H1 (cell line): ENCODE measurements at regions not wholly inside any gene's neighbourhood (a gene's known extent, or its start where the extent isn't known, plus 50 kb on each side); places are given as distances from the start of the nearest gene placed in this dataset.

Source experiments
- CTCF ChIA-PET: fragments of 300-600 bp; sonication (Branson Sonifier 250); formaldehyde crosslinking; loops from one replicate; lab custom pipeline; 2021; ENCODE audit not compliant: partially characterized antibody; lab: Charles Lee
- POLR2A ChIA-PET: fragments of 300-600 bp; sonication (Branson Sonifier 250); formaldehyde crosslinking; loops from one replicate; lab custom pipeline; 2021; ENCODE audit warnings: inconsistent platforms; ENCODE audit not compliant: partially characterized antibody; lab: Charles Lee
- DNase-seq, 2 experiments: peaks; one replicate each; pipeline versions ENCODE4 v3.0.0 to v3.0.0-alpha.2; 2010 to 2022; ENCODE audit warnings: low spot score in 2 of 2, low read depth in 1 of 2, mixed read lengths in 1 of 2
- FAIRE-seq: peaks from 2 replicates; lab custom pipeline; 2011; peaks lifted over from hg19 to GRCh38; lab: Jason Lieb, UNC
- H2AFZ ChIP-seq: 2 replicates; pipeline ENCODE4 v1.8.1; 2012; ENCODE audit warnings: low read length, inconsistent platforms
- H2AK5ac ChIP-seq: 2 replicates; pipeline ENCODE4 v1.6.1; 2013; ENCODE audit warnings: low read depth, low read length
- H2BK120ac ChIP-seq: replicated peaks from 2 replicates; pipeline ENCODE3; 2013; ENCODE audit warnings: low read depth, low read length, inconsistent platforms
- H2BK12ac ChIP-seq: 2 replicates; pipeline ENCODE4 v1.6.1; 2013; ENCODE audit warnings: low read depth, low read length
- H2BK15ac ChIP-seq: 2 replicates; pipeline ENCODE4 v1.6.1; 2013; ENCODE audit warnings: low read length
- H2BK20ac ChIP-seq: 2 replicates; pipeline ENCODE4 v1.6.1; 2013; ENCODE audit warnings: low read length
- H2BK5ac ChIP-seq: 2 replicates; pipeline ENCODE4 v1.6.1; 2013; ENCODE audit warnings: low read depth, low read length
- H3K14ac ChIP-seq: 2 replicates; pipeline ENCODE4 v1.6.1; 2013; ENCODE audit warnings: inconsistent platforms; ENCODE audit not compliant: insufficient read length
- H3K18ac ChIP-seq: 2 replicates; pipeline ENCODE4 v1.6.1; 2013; ENCODE audit warnings: low read length; ENCODE audit errors: extremely low read depth
- H3K23ac ChIP-seq: 2 replicates; pipeline ENCODE4 v1.6.1; 2013; ENCODE audit warnings: inconsistent platforms; ENCODE audit not compliant: insufficient read length
- H3K23me2 ChIP-seq: 2 replicates; pipeline ENCODE4 v1.6.1; 2013; ENCODE audit warnings: low read depth, low read length
- H3K27ac ChIP-seq: 2 replicates; pipeline ENCODE4 v1.6.1; 2011; ENCODE audit warnings: low read depth, low read length, inconsistent platforms
- H3K27me3 ChIP-seq, 4 experiments: replicated peaks in 1 of 4; 1 replicate in 1 of 4; 2 replicates in 3 of 4; pipeline versions ENCODE4 v1.6.1 to v1.8.1; 2011 to 2013; ENCODE audit warnings: low read length in 3 of 4, mild to moderate bottlenecking in 3 of 4, inconsistent platforms in 2 of 4, mixed read lengths in 2 of 4, moderate library complexity in 1 of 4; ENCODE audit not compliant: control insufficient read depth in 3 of 4, insufficient read depth in 3 of 4; ENCODE audit errors: extremely low read depth in 1 of 4
- H3K36me3 ChIP-seq, 4 experiments: 2 replicates each; pipeline versions ENCODE4 v1.6.1 to v1.8.1; 2011 to 2013; ENCODE audit warnings: mild to moderate bottlenecking in 4 of 4, low read length in 3 of 4, moderate library complexity in 2 of 4, control low read depth in 1 of 4, inconsistent platforms in 1 of 4; ENCODE audit not compliant: insufficient read depth in 4 of 4, control insufficient read depth in 2 of 4
- H3K4ac ChIP-seq: replicated peaks from 2 replicates; pipeline ENCODE3; 2013; ENCODE audit warnings: low read length, low read depth, mixed read lengths, inconsistent platforms; ENCODE audit not compliant: insufficient read length
- H3K4me1 ChIP-seq, 4 experiments: replicated peaks in 1 of 4; 1 replicate in 1 of 4; 2 replicates in 3 of 4; pipeline versions ENCODE4 v1.6.1 to v1.8.1; 2011 to 2013; ENCODE audit warnings: low read length in 3 of 4, inconsistent platforms in 2 of 4, mixed read lengths in 1 of 4; ENCODE audit not compliant: insufficient read depth in 4 of 4, control insufficient read depth in 3 of 4
- H3K4me2 ChIP-seq, 2 experiments: 2 replicates each; pipeline versions ENCODE4 v1.6.1 to v1.8.1; 2011 to 2013; ENCODE audit warnings: low read depth in 2 of 2, low read length in 2 of 2, control low read depth in 1 of 2, inconsistent platforms in 1 of 2, mild to moderate bottlenecking in 1 of 2; ENCODE audit not compliant: insufficient read depth in 1 of 2
- H3K4me3 ChIP-seq, 4 experiments: fragments of 200-600, 300-600 bp in 1 of 4; sonication (generic), shearing (Covaris generic), sonication (Bioruptor Twin) in 1 of 4; 2 replicates each; pipeline versions ENCODE4 v1.5.1 to v1.8.1; 2011 to 2016; ENCODE audit warnings: low read length in 4 of 4, low read depth in 3 of 4, control low read depth in 2 of 4, inconsistent platforms in 2 of 4, mild to moderate bottlenecking in 2 of 4, mixed read lengths in 1 of 4, moderate library complexity in 1 of 4; ENCODE audit not compliant: insufficient read depth in 2 of 4; ENCODE audit errors: extremely low read depth in 1 of 4
- H3K56ac ChIP-seq: replicated peaks from 2 replicates; pipeline ENCODE3; 2013; ENCODE audit warnings: low read depth, mild to moderate bottlenecking, mixed read lengths, low read length, inconsistent platforms; ENCODE audit not compliant: insufficient read length
- H3K79me1 ChIP-seq: 2 replicates; pipeline ENCODE4 v1.6.1; 2013; ENCODE audit warnings: low read depth, low read length, control low read depth
- H3K79me2 ChIP-seq, 2 experiments: 2 replicates each; pipeline versions ENCODE4 v1.6.1 to v1.8.1; 2012 to 2013; ENCODE audit warnings: low read length in 2 of 2, mild to moderate bottlenecking in 2 of 2, inconsistent platforms in 1 of 2; ENCODE audit not compliant: insufficient read depth in 2 of 2, control insufficient read depth in 1 of 2
- H3K9ac ChIP-seq, 4 experiments: replicated peaks in 1 of 4; 1 replicate in 1 of 4; 2 replicates in 3 of 4; pipeline versions ENCODE4 v1.6.1 to v1.8.1; 2011 to 2013; ENCODE audit warnings: low read depth in 3 of 4, low read length in 3 of 4, control low read depth in 2 of 4, mild to moderate bottlenecking in 2 of 4, moderate library complexity in 2 of 4, inconsistent platforms in 1 of 4; ENCODE audit errors: extremely low read depth in 1 of 4
- H3K9me3 ChIP-seq, 2 experiments: 2 replicates each; pipeline versions ENCODE4 v1.6.1 to v1.8.1; 2012 to 2013; ENCODE audit warnings: mild to moderate bottlenecking in 2 of 2, moderate library complexity in 2 of 2, control low read depth in 1 of 2, inconsistent platforms in 1 of 2, low read depth in 1 of 2, low read length in 1 of 2, mixed read lengths in 1 of 2; ENCODE audit not compliant: insufficient read depth in 2 of 2
- H4K20me1 ChIP-seq, 2 experiments: replicated peaks in 1 of 2; 2 replicates each; pipeline versions ENCODE3 to v1.8.1; 2011 to 2013; ENCODE audit warnings: inconsistent platforms in 2 of 2, low read length in 2 of 2, mild to moderate bottlenecking in 1 of 2; ENCODE audit not compliant: insufficient read depth in 2 of 2, control insufficient read depth in 1 of 2
- H4K5ac ChIP-seq: 2 replicates; pipeline ENCODE4 v1.6.1; 2013; ENCODE audit warnings: low read length, low read depth, mixed read lengths, inconsistent platforms; ENCODE audit not compliant: insufficient read length
- H4K8ac ChIP-seq: 2 replicates; pipeline ENCODE4 v1.8.0; 2013; ENCODE audit warnings: mild to moderate bottlenecking, moderate library complexity, low read length, inconsistent platforms; ENCODE audit not compliant: insufficient read depth; ENCODE audit errors: extremely low read depth
- H4K91ac ChIP-seq: replicated peaks from 2 replicates; pipeline ENCODE3; 2013; ENCODE audit warnings: low read length, mixed read lengths, inconsistent platforms; ENCODE audit not compliant: insufficient read length
- BACH1 ChIP-seq: IDR thresholded peaks from 2 replicates; pipeline ENCODE4 v1.6.1; 2012; ENCODE audit warnings: low read length, improper control_type of control experiment
- CBX5 ChIP-seq: fragments of 300-800, 300-1000 bp; sonication (generic); IDR thresholded peaks from 2 replicates; pipeline ENCODE4 v1.7.1; 2016; ENCODE audit warnings: antibody characterized with exemption, low read length, low read depth
- CREB1 ChIP-seq: IDR thresholded peaks from 2 replicates; pipeline ENCODE4 v1.6.1; 2012; ENCODE audit warnings: inconsistent platforms
- EGR1 ChIP-seq: IDR thresholded peaks from 2 replicates; pipeline ENCODE4 v1.6.1; 2011; ENCODE audit warnings: low read depth, low read length, borderline replicate concordance
- HDAC2 ChIP-seq, 2 experiments: fragments of 300-600 bp in 1 of 2; sonication (generic) in 1 of 2; IDR thresholded peaks; 2 replicates each; pipeline ENCODE4 v1.6.1; 2011 to 2012; ENCODE audit warnings: low read depth in 2 of 2, low read length in 2 of 2, mild to moderate bottlenecking in 2 of 2, moderate library complexity in 2 of 2, borderline replicate concordance in 1 of 2, inconsistent platforms in 1 of 2
- MAX ChIP-seq: IDR thresholded peaks from 2 replicates; pipeline ENCODE4 v1.6.1; 2012; ENCODE audit warnings: inconsistent platforms
- SRF ChIP-seq: IDR thresholded peaks from 2 replicates; pipeline ENCODE4 v1.6.1; 2011; ENCODE audit warnings: mild to moderate bottlenecking, low read depth, low read length, moderate library complexity
- SUZ12 ChIP-seq: fragments of 200-600 bp; sonication (generic); IDR thresholded peaks from 2 replicates; pipeline ENCODE4 v1.6.1; 2012; ENCODE audit warnings: mild to moderate bottlenecking, inconsistent platforms, low read length, moderate library complexity, mixed read lengths
- TCF12 ChIP-seq: IDR thresholded peaks from 2 replicates; pipeline ENCODE4 v1.6.1; 2011; ENCODE audit warnings: low read depth, mild to moderate bottlenecking, low read length
- WGBS, 2 experiments: shearing (Covaris generic) in 1 of 2; methylation state at CpG; one replicate each; pipeline versions ENCODE4 v1.1.6 to v1.1.7; 2013 to 2015; ENCODE audit warnings: low lambda C conversion rate in 2 of 2, mixed read lengths in 2 of 2, inconsistent platforms in 1 of 2, low coverage in 1 of 2, missing lambda C conversion rate in 1 of 2; ENCODE audit not compliant: insufficient replicate concordance in 2 of 2, insufficient coverage in 1 of 2, insufficient read length in 1 of 2; ENCODE audit errors: extremely low coverage in 1 of 2, missing lambda C conversion rate in 1 of 2; 5-methylcytosine and 5-hydroxymethylcytosine counted together

- Histone ChIP-seq H3K9me3 (no peaks in the 10 kb centered on the region), H3K4ac (no peak overlapping the region), H3K18ac (no peak overlapping the region), H3K14ac (no peak overlapping the region), H4K8ac (no peak overlapping the region), H3K27ac (no peak overlapping the region), H2BK5ac (no peak overlapping the region), H3K9ac (no peak overlapping the region), H2BK20ac (no peak overlapping the region), H3K4me1 (no peaks in the 10 kb centered on the region), H3K79me2 (no peaks in the 10 kb centered on the region), H2AFZ (no peak overlapping the region), H3K23ac (no peak overlapping the region), H3K4me2 (no peak overlapping the region), H3K27me3 (no peaks in the 10 kb centered on the region), H2AK5ac (no peak overlapping the region), H3K23me2 (no peaks in the 10 kb centered on the region), H3K4me3 (no peak overlapping the region), H3K79me1 (no peaks in the 10 kb centered on the region), H2BK15ac (no peak overlapping the region), H4K20me1 (no peaks in the 10 kb centered on the region), H4K91ac (no peak overlapping the region), H3K56ac (no peak overlapping the region), H3K36me3 (no peaks in the 10 kb centered on the region), H4K5ac (no peak overlapping the region), H2BK120ac (no peak overlapping the region), H2BK12ac (no peak overlapping the region)
- TF ChIP-seq SUZ12, result no peak
- TF ChIP-seq CREB1, result no peak
- no peak for TF ChIP-seq MAX
- TF ChIP-seq HDAC2 (IDR thresholded peaks at IDR 0.05; ENCODE audit: borderline replicate concordance in 1 of 2, low read depth in 2 of 2, low read length in 2 of 2), result no peak
- no peak for TF ChIP-seq BACH1
- TF ChIP-seq CBX5, result no peak
- no peak for TF ChIP-seq TCF12
- TF ChIP-seq SRF, result no peak
- TF ChIP-seq EGR1, result no peak
- ChIA-PET POLR2A (no interaction called here), CTCF (no interaction called here)
- FAIRE-seq (no peak), DNase-seq (no peak)
- 100% methylated on average over 2 of the region's 2 CpGs; no CpG with 5 or more reads in 1 of the 2 experiments for WGBS, 2 experiments
These were observed 173.3 kb upstream of the S100G start for GRCh38 chrX:16476692-16477091.
